Stimulated activated CD4-positive, alpha-beta T cell treated with anti-CD3 and anti-CD28 coated beads, Interleukin-15, amount 100 ng/mL, for 24 hours (primary cell): ENCODE measurements at regions not wholly inside any gene's neighbourhood (a gene's known extent, or its start where the extent isn't known, plus 50 kb on each side); places are given as distances from the start of the nearest gene placed in this dataset.

Experiments used
- DNase-seq: peaks from one replicate; pipeline ENCODE4 v3.0.0-alpha.2; 2020

DNA sequence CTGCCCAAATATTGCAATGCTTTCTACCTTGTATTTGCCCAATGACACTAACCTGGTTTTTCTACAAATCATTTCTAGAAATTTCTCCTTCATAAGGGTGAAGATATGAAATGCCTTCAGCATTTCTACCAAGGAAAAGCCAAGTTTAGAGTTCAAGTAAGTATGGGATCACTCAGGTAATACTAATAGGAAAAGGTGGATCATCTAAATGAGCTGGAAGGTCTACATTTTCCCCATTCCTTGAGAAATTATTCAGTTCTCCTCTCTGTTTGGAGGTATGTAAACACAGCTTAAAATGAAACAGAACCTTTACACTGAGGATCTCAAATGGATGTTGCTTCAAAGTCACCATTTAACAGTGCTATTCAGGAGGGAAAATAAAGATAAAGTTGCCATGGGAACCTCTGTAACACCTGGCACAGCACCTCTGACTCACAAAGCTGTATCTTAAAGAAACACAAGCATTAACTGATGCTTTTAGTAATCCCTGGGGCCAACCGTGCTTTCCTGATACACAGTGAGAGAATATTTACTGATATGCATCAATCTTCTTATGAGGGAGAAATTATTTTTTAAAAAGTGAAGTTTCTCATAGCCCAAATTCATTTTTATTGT, 161.3 kb downstream of the DRD1 start:
- DNase-seq: no peak

DNA sequence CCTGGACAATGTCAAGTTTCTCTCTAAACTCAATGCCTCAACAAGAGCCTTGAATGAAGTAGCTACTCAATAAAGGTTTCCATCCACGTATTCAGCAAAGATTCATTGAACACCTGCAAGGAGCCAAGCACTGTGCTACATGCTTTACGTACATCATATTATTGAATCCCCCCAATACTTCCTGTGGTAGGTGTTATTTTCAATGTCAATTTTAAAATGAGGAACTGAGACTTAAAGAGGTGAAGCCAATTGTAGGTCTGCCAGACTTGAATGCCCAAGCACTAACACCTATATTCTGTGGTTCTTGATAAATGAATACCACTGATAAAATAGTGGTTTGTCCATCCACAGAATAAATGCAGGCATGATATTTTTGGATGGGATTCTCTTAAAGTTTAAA, 162.3 kb downstream of the DRD1 start:
- no peak for DNase-seq

DNA sequence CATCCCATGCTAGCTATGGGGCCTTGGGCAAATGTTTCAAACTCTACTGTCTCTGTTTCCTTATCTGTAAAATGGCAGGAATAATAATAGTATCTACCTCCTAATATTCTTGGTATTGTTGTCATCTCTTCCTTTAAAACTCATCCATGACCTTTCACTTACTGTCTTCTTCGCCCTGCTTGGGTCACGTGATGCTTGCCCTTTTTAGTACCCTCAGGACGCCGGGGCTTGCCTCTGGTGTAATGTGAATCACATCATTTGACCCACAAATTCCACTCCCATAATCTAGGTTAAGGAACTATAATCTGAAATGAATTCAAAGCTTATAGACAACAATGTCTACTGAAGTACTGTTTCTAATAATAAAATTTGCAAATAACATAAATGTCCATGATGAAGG, 162.7 kb downstream of the DRD1 start:
- no peak for DNase-seq

DNA sequence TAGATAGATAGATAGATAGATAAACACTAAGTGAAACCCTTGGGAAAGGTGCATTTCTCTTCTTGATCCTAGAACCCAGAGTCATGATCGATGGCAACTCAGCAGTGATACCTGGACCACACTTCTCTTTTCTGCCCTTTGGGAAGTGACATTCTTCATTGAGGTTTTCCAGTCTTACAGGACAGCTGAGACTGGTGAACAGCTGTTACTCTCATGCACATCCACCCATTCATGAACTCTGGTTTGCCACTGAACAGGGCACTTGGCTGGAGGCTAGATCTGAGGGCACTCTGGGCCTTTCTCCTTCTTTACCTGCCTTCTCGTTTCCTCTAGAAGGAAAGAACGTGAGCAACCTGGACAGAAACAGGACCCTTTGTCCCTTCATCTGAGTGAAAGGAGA, 164.5 kb downstream of the DRD1 start:
- no peak for DNase-seq

DNA sequence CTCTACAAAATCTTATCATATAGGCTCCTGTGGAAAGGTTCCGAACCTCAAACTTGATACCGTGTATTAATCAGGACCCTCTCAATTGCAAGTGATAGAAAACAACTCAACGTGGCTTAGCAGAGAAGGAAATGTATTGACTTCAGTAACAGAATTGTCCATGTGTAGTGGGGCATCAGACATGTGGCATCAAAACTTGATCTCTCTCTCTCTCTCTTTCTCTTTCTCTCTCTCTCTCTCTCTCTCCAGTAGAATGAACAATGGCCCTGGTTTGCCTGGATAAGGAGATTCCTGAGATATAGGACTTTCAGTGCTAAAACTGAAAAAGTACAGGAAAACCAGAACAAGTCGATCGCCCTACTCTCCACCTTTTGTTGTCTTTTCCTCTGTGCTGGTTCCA, 168.2 kb downstream of the DRD1 start:
- DNase-seq: no peak

DNA sequence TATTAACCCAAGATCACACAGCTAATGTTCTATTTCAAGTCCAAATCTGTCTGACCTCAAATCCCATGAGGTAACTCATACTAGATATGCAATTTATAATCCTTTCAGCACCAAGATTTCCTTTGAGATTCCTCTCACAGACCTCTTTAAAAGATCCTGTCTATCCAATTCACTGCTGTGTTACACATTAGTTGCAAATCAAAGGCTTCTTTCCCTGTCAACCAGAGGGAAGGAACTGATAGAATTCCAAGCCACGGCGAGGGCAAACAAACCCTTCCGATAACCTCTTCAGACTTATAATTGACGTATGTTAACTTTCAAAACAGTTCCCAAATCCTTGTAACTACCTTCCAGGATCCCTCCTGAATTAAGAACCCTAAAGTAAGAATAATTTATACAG, 168.9 kb downstream of the DRD1 start:
- DNase-seq: no peak

DNA sequence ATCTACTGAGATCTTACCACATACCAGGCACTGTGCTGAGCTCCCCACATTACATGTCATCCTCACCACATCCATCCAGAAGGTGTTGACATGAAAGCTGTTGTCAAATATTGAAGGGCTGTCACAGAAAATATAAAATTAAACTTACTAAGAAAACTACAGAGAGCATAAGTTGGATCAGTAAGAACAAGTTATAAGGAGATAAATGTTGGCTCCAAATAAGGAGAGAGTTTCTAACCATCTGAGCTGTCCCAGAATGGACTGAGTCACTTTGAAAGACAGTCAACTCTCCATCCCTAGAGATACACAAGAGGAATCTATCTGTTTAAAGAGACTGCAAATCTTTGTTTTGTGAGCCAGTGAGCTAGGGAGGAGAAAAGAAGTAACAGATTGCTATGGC, 169.8 kb downstream of the DRD1 start:
- no peak for DNase-seq

DNA sequence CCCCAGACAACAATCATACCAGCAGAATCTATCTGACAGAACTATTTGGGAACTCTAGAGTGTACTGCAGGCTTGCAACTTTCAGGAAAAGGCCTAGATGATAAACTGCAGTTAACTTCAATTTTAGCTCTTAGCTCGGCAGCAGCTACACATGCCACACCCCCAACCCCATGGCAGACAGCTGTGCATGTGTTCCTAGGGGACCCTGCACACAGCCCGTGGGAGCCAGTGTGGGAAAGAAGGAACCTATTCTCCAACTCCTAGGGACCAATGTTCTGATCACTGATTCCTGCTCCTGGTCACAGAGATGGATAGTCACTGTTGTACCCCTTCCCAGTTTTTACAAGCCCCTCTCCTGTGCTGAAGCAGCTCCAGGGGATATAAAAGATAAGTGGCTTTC, 179.6 kb downstream of the DRD1 start:
- no peak for DNase-seq

DNA sequence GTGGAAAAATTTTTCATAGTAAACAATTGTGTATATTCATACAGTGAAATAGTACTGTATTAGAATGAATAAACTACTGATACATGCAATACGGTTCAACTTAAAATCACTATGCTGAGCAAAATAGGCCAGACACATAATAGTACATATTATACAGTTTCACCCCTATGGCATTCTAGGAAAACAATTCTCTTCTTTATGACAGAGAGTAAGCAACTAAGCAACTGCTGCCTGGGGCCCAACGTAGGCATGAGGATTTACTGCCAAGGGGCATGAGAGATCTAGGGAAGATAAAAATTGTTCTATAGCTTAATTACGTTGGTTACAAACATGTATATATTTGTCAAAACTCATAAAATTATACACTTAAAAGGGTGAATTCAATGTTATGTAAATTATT, 180.2 kb downstream of the DRD1 start:
- DNase-seq: no peak

DNA sequence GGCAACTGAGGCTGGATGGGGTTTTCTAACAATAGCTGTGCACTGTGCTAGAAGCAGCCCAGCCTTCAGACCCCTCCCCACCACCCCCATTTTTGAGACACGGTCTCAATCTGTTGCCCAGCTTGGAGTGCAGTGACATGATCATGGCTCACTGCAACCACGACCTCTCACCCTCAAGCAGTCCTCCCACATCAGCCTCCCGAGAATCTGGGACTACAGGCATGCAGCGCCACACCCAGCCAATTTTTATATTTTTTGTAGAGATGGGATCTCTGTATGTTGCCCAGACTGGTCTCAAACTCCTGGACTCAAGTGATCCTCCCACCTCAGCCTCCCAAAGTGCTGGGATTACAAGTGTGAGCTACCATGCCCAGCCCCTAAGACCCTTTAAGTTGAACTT, 182.5 kb downstream of the DRD1 start:
- no peak for DNase-seq

DNA sequence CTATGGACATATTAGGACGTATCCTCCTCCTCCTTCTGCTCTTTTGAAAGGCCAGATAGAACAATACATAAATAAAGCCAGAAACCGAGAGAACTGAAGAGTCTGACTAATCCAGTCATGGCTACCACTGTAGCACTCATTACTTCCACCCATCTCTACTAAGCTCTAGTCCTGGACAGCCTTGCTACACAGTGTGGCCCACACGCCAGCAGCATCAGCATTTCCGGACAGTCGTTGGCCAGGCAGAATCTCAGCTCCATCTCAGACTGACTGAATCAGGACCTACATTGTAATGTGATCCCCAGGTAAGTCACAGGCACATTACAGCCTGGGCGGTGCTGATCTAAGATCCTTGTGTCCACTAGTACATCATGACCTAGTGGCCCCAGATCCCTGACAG, 182.9 kb downstream of the DRD1 start:
- DNase-seq: no peak

DNA sequence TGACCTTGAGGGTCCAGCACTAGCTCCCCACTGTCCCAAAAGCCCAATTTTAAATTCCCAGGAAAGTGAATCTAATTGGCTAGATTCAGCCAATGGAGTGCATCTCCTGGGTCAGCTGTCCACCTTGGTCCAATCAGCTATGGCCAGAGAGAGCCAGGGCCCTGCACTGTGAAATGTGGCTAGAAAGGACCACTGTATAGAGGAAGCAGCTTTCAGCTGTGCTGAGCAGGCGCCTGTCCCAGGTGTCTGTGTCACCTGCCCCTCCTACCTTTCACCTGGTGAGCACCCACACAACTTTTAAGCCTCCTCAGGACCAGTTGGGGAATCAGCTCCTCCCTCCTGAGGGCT, 186.2 kb downstream of the DRD1 start:
- no peak for DNase-seq

DNA sequence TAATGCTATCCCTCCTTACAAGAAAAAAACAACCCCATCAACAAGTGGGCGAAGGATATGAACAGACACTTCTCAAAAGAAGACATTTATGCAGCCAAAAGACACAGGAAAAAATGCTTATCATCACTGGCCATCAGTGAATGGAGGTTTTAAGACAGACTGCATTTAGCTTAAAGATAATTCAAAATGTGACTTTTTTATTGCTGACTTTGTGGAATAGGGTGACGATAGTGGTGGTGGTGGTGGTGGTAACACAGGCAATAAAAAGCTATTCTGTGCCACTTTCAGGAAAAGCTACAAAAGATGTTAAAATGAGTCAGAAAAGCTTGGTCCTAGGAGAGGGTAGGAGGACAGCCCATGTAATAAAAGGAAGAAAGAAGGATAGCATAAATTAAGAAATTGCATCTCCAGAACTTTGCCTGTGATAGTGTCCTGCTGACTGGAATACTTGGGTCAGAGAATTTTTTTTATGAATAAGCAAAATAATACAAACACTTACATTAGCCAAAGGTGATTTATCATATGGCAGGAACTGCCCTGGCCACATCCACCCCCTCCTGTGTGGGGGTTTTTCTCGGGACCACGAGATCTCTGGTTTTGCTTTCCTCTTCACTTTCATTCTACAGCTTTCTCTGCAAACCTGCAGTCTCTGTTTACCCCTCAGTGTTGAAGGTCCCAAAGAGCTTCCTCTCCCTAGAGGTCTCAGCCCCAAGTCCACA, 186.7 kb downstream of the DRD1 start:
- DNase-seq: no peak

DNA sequence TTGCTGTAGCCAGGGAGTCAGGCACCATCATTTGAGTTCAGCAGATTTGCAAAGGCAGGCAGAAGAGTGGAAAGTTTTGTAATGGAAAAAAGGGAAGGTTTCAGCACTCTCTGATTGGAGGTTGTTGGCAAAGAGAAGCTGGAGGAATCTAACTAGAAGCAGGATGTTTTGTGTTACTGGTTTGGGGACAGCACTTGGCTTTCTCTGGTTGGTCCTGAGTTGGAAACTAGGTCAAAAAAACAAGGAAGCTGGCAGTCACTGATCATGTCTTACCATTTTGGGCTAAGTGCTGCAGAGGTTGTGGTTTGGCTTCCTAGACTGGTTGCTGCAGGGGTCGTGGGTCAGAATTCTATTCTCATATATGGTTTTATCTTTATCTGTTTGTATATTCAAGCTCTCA, 189.8 kb downstream of the DRD1 start:
- DNase-seq: no peak

DNA sequence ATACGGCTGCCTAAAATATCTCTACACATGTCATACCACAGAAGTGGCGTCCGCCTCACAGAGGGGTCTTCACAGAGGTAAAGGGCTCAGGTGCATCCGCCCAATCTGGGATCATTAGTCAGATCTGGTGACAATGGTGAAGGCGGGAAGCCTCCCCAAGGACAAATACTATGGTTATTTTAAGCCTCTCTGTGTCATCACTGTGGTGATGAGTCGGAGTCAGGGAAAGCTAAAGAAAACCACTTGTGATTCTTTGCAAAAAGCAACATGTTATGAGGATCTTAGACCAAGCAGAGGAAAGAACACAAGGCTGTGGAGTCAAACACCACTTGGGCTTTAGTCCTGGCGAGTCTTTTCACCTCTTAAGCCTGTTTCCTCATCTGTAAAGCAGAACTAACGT, 190.4 kb downstream of the DRD1 start:
- DNase-seq: no peak

DNA sequence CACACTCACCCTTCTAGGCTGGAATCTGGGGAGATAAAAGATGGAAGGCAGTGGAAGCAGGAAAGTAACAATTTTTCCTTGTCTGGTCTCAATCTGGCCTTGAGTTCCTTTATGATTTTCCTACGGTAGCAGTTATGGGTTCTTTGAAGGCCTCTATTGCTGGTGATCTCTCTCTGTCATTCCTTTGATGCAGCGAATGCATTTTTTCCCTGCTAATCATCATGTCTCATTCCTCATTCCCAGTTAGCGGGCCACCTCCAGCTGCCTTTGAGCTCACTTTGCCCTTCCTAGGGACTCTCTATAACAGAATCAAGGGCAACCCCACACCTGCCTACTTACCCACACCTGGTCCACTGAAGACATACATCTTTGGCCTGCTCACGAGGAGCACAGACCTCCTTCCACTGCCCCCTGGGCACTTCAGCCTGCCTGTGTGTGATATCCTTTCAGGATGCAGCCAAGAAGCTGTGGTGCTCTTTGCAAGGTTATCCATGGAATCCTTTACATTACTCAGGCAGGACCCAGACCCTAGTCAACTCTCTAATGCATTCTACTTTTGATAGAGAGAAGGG, 191.7 kb downstream of the DRD1 start:
- no peak for DNase-seq

DNA sequence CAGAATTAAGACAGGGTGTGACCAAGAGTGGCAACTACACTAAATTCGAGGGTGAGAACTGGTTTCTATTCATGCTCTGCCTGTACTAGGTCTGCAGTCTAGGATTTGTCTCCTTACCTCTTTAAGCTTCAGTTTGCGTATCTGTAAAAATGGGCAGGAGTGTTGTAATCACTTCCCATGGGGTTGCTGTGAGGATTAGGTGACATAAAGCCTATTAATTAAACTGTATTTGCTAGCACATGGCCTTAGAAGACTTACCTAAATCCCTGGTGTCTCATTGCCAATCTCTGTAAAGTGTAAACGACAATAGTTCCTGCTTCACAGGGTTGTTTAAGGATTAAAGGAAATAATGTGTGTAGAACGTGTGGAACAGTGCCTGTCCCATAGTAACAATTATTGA, 193.6 kb downstream of the DRD1 start:
- no peak for DNase-seq

DNA sequence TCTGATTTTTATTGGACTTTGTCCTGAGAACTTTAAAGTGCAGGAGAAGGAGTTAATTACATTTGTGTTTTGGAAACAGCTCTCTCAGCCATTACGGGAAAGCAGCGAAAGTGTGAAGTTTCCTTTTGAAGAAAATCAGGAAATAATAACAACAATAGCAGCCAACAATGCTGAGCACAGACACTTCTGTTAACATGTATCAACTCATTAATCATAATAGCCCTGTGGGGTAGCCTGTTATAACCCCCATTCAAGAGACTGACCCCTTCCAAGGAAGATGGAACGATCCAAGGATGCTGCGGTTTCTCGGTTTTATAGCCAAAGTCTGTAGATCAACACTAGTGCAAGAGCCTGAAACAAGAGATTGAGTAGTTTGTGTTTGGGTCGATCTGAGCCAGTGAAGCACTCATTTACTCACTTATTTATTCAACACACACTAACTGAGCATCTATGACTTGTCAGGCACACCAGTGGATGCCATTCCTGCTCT, 195.5 kb downstream of the DRD1 start:
- DNase-seq: no peak

DNA sequence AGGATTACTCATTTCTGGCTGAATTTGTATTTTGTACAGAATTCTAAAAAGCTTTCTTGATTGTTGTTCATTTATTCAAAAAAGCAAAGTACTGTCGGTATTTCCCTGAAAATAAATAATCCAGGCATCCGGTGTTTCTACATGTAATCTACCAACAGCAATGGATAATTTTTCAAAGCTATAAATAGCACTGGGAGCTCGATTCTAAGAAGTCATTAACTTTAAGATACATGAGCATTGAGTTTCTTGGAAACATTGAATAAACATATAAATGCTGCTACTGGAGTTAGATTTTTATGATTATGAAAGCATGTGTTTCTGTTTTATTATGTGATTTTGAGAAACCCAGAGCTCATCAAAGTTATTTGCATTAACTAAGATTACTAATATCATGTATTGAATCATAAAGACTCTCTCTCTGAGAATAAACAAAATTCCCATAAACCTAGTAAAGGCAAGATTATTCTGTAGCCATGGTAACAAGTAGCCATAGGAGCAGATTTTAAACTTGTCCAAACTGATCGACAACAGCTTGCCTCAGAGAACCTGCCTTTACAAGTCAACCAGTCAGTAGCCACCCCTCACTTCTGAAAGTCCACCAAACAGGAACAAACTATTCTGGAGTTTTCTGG, 197.0 kb downstream of the DRD1 start:
- DNase-seq: no peak

DNA sequence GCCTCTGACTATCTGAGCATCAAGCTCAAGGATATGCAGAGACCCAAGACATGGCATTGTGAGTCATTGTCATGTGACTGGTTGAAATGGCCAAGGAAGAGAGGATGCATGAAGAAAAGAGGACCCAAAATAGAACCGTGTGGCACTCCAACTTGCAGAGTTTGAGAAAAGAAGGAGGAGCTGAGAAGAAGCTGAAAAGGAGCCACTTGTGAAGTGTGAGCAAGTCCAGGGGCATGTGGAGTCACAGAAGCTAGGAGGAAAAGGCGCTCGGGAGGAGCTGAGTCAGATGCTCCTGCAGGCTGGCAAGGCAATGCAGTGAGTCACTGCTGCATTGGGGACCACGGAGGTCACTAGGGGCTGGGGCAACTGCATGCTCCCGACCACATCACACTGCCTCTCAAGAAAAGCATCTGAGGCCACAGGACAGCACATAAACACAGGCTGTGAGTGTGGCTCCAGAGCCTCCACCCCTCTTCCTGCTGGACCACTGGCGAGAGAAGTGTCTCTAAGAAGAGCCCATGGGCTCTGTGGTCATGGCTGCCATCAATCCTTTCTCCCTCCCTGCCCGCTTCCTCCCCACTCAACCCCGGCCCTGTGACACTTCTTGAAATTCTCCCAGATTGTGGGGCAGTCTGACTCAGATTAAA, 197.6 kb downstream of the DRD1 start:
- DNase-seq: peak; percentile 51

DNA sequence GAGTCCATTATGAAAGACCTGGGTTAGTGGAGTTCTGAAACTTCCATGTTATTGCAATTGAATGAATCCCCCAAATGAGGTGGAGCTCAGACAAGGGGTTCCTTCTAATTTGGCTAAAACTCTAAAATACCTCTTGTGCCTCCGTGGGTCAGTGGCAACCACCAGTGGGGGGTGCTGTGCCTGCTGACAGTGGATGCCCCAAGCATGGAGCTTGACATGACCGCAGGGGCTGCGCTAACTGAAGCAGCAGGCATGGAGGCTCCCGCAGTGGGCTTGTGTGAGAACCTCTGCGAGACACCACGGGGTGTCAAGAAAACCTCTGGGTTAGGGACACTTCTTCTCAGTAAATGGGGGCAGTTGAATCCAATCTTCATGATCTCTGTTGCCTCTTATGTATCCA, 200.5 kb downstream of the DRD1 start:
- DNase-seq: no peak

DNA sequence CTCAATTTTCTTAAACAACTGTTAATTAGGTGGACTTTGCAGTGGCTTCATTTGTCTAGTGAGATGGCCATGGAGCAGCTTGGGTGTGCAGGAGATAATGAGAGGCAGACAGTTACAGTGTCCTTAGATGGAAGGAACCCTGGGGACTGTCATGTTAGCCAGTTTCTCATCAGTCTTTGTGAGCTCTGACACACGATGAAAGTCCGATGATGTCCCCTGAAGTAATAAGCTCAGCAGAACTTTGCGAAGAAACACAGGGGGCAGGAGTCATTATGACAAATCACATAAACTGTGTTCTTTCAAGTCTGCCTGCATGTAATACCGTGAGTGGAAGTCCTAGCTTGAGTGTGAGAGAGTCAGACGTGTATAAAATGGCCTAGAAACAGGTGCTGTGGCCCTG, 201.8 kb downstream of the DRD1 start:
- DNase-seq: no peak

DNA sequence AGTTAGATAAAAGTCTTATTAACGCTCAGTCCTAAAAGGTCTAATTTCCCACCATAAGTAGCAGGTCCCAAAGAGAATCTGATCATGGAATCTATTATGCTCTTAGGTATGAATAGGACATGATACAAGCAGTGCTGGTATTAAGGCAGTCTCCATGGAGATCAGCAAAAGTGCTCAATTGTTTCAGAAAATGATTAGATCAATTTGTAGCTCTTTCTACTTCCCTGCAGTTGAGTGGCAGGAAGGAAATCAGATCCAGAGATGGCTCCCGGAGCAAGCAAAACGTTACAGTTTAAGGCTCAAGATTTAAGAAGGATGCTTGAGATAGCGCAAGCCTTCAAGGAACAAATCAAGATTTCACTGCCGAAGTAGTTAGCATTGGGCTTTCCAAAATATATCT, 205.7 kb downstream of the DRD1 start:
- no peak for DNase-seq

DNA sequence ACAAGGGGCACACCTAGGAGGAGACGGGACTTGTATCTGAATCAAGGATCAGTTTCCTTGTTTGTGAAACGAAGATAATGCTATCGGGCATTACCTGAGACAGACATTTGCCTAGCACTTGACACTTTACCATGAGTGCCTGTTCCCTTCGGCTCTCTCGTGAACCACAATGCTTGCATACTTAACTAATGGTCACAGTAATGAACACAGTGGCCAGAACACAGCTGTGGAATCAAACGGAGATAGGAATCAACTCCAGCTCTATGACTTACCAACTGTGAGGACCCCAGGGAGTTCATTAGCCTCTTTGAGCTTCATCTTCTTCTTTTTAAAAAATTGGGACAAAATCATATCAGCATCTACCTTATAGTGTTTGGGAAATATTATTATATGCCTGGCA, 207.8 kb downstream of the DRD1 start:
- DNase-seq: no peak
